Activated CD4-positive, alpha-beta T cell treated with anti-CD3 and anti-CD28 coated beads for 36 hours (primary cell): ENCODE measurements at regions not wholly inside any gene's neighbourhood (a gene's known extent, or its start where the extent isn't known, plus 50 kb on each side); places are given as distances from the start of the nearest gene placed in this dataset.

Experiments
- ATAC-seq: fragments of 200-7000 bp; cut with Tn5 transposase; one replicate; pipeline ENCODE4 v1.10.0; 2021; ENCODE audit warnings: mild to moderate bottlenecking, moderate library complexity
- CTCF ChIA-PET: fragments of 350-600 bp; sonication (Branson Sonifier 250); formaldehyde crosslinking; loops from one replicate; lab custom pipeline; 2021; ENCODE audit warnings: antibody characterized with exemption; lab: Charles Lee
- POLR2A ChIA-PET: fragments of 350-600 bp; sonication (Branson Sonifier 250); formaldehyde crosslinking; loops from one replicate; lab custom pipeline; 2021; ENCODE audit warnings: antibody characterized with exemption, inconsistent platforms; lab: Charles Lee
- DNase-seq: peaks from one replicate; pipeline ENCODE4 v3.0.0-alpha.2; 2020
- H3K27ac Mint-ChIP-seq: one replicate; pipeline ENCODE4 v1.8.0; 2021; ENCODE audit warnings: mixed read lengths
- H3K27me3 Mint-ChIP-seq: one replicate; pipeline ENCODE4 v1.8.0; 2021; ENCODE audit warnings: mixed read lengths
- H3K36me3 Mint-ChIP-seq: one replicate; pipeline ENCODE4 v1.8.0; 2021; ENCODE audit warnings: low read depth, mixed read lengths
- H3K4me1 Mint-ChIP-seq: one replicate; pipeline ENCODE4 v1.8.0; 2021; ENCODE audit warnings: mixed read lengths
- H3K4me3 Mint-ChIP-seq: one replicate; pipeline ENCODE4 v1.8.0; 2021; ENCODE audit warnings: mild to moderate bottlenecking, moderate library complexity, mixed read lengths
- H3K9me3 Mint-ChIP-seq: one replicate; pipeline ENCODE4 v1.8.0; 2021; ENCODE audit warnings: low read depth, mixed read lengths
- intact Hi-C, 2 experiments: fragments of 100-400 bp; cut with DNase I in 1 of 2; cut with micrococcal nuclease in 1 of 2; formaldehyde crosslinking; loops; one replicate each; pipeline versions ENCODE4 v1.14.2 to v1.15.1; 2022 to 2024; cut with DNase I, micrococcal nuclease

- POLR2A ChIA-PET: no interaction called here
- H3K27me3 Mint-ChIP-seq: no peaks in the 10 kb centered on the region
- H3K4me3 Mint-ChIP-seq: no peak overlapping the region
- no peaks in the 10 kb centered on the region for H3K4me1 Mint-ChIP-seq
- no peaks in the 10 kb centered on the region for H3K36me3 Mint-ChIP-seq
- CTCF ChIA-PET: interaction anchor here (1.3 to 1.5 kb wide), 2 partner anchors 347 to 740 kb away, joined by 3 to 4 read pairs; no protein-coding TSS in a partner anchor
- no peaks in the 10 kb centered on the region for H3K9me3 Mint-ChIP-seq
- ATAC-seq: no peak
- DNase-seq: peak; percentile 8
- intact Hi-C loops: loop anchor here (1.0 to 5.0 kb wide), 2 partner anchors 346 to 347 kb away; no protein-coding TSS in a partner anchor
- no peak overlapping the region for H3K27ac Mint-ChIP-seq
Observed at GRCh38 chr9:28073270-28073669, 500.0 kb upstream of the C9orf72 start.

- H3K9me3 Mint-ChIP-seq: no peaks in the 10 kb centered on the region
- ATAC-seq (no peak), DNase-seq (no peak)
- no peaks in the 10 kb centered on the region for H3K36me3 Mint-ChIP-seq
- CTCF ChIA-PET: interaction anchor here (0.8 kb wide), 1 partner anchor 54 kb away, joined by 3 read pairs; no protein-coding TSS in a partner anchor
- no peak overlapping the region for H3K4me3 Mint-ChIP-seq
- no peak overlapping the region for H3K27ac Mint-ChIP-seq
- POLR2A ChIA-PET: no interaction called here
- no peaks in the 10 kb centered on the region for H3K4me1 Mint-ChIP-seq
- intact Hi-C loops: no loop called here
- no peaks in the 10 kb centered on the region for H3K27me3 Mint-ChIP-seq
Observed at GRCh38 chr9:28079677-28080076, 506.4 kb upstream of the C9orf72 start.

GRCh38 chr9:28082671-28083070 lies 509.4 kb upstream of the C9orf72 start:
- no peaks in the 10 kb centered on the region for H3K4me1 Mint-ChIP-seq
- intact Hi-C loops: no loop called here
- DNase-seq (no peak), ATAC-seq (no peak)
- H3K4me3 Mint-ChIP-seq: no peak overlapping the region
- H3K27me3 Mint-ChIP-seq: no peaks in the 10 kb centered on the region
- POLR2A ChIA-PET: no interaction called here
- no peaks in the 10 kb centered on the region for H3K9me3 Mint-ChIP-seq
- no peaks in the 10 kb centered on the region for H3K36me3 Mint-ChIP-seq
- CTCF ChIA-PET: no interaction called here
- H3K27ac Mint-ChIP-seq: no peak overlapping the region

GRCh38 chr9:28086881-28087280 lies 513.6 kb upstream of the C9orf72 start:
- Mint-ChIP-seq H3K27ac (no peak overlapping the region), H3K27me3 (no peaks in the 10 kb centered on the region), H3K9me3 (no peaks in the 10 kb centered on the region), H3K4me3 (no peak overlapping the region), H3K4me1 (no peaks in the 10 kb centered on the region), H3K36me3 (no peaks in the 10 kb centered on the region)
- DNase-seq (no peak), ATAC-seq (no peak)
- intact Hi-C loops: no loop called here
- CTCF ChIA-PET: no interaction called here
- POLR2A ChIA-PET: no interaction called here

GRCh38 chr9:28092981-28093936 lies 520.0 kb upstream of the C9orf72 start:
- Mint-ChIP-seq H3K9me3 (peaks cover 2% of the 10 kb centered on the region), H3K4me3 (no peak overlapping the region), H3K4me1 (no peaks in the 10 kb centered on the region), H3K36me3 (no peaks in the 10 kb centered on the region), H3K27ac (no peak overlapping the region), H3K27me3 (no peaks in the 10 kb centered on the region)
- DNase-seq: no peak
- no peak for ATAC-seq
- ChIA-PET POLR2A (no interaction called here), CTCF (no interaction called here)
- intact Hi-C loops: no loop called here

GRCh38 chr9:28101509-28101908 lies 528.2 kb upstream of the C9orf72 start:
- intact Hi-C loops: no loop called here
- H3K27me3 Mint-ChIP-seq: no peaks in the 10 kb centered on the region
- peaks cover 2% of the 10 kb centered on the region for H3K9me3 Mint-ChIP-seq
- no peak for ATAC-seq
- no peak for DNase-seq
- CTCF ChIA-PET: no interaction called here
- H3K36me3 Mint-ChIP-seq: no peaks in the 10 kb centered on the region
- no peak overlapping the region for H3K27ac Mint-ChIP-seq
- no peaks in the 10 kb centered on the region for H3K4me1 Mint-ChIP-seq
- POLR2A ChIA-PET: no interaction called here
- H3K4me3 Mint-ChIP-seq: no peak overlapping the region

GRCh38 chr9:28105001-28105400 lies 531.7 kb upstream of the C9orf72 start:
- Mint-ChIP-seq H3K4me1 (no peaks in the 10 kb centered on the region), H3K9me3 (peaks cover 2% of the 10 kb centered on the region), H3K4me3 (no peak overlapping the region), H3K27me3 (no peaks in the 10 kb centered on the region), H3K36me3 (no peaks in the 10 kb centered on the region), H3K27ac (no peak overlapping the region)
- ATAC-seq (no peak), DNase-seq (no peak)
- CTCF ChIA-PET: no interaction called here
- POLR2A ChIA-PET: no interaction called here
- intact Hi-C loops: no loop called here

- Mint-ChIP-seq H3K4me1 (no peaks in the 10 kb centered on the region), H3K4me3 (no peak overlapping the region), H3K9me3 (no peaks in the 10 kb centered on the region), H3K27ac (no peak overlapping the region), H3K27me3 (no peaks in the 10 kb centered on the region), H3K36me3 (no peaks in the 10 kb centered on the region)
- no peak for ATAC-seq
- POLR2A ChIA-PET: no interaction called here
- intact Hi-C loops: no loop called here
- CTCF ChIA-PET: no interaction called here
- no peak for DNase-seq
Observed at GRCh38 chr9:28120184-28120583, 546.9 kb upstream of the C9orf72 start.

- ChIA-PET POLR2A (no interaction called here), CTCF (no interaction called here)
- intact Hi-C loops: no loop called here
- DNase-seq (no peak), ATAC-seq (no peak)
- Mint-ChIP-seq H3K4me1 (no peaks in the 10 kb centered on the region), H3K4me3 (no peak overlapping the region), H3K36me3 (no peaks in the 10 kb centered on the region), H3K27ac (no peak overlapping the region), H3K9me3 (no peaks in the 10 kb centered on the region), H3K27me3 (no peaks in the 10 kb centered on the region)
Observed at GRCh38 chr9:28120626-28121025, 547.3 kb upstream of the C9orf72 start.

GRCh38 chr9:28121366-28121765 lies 548.1 kb upstream of the C9orf72 start:
- Mint-ChIP-seq H3K36me3 (no peaks in the 10 kb centered on the region), H3K4me3 (no peak overlapping the region), H3K9me3 (no peaks in the 10 kb centered on the region), H3K4me1 (no peaks in the 10 kb centered on the region), H3K27ac (no peak overlapping the region), H3K27me3 (no peaks in the 10 kb centered on the region)
- intact Hi-C loops: no loop called here
- ATAC-seq (no peak), DNase-seq (no peak)
- POLR2A ChIA-PET: no interaction called here
- CTCF ChIA-PET: interaction anchor here (0.6 kb wide), 1 partner anchor 1286 kb away, joined by 4 read pairs; no protein-coding TSS in a partner anchor

- no peak for ATAC-seq
- intact Hi-C loops: no loop called here
- no peak for DNase-seq
- Mint-ChIP-seq H3K36me3 (no peaks in the 10 kb centered on the region), H3K4me3 (no peak overlapping the region), H3K9me3 (peaks cover 1% of the 10 kb centered on the region), H3K4me1 (no peaks in the 10 kb centered on the region), H3K27me3 (no peaks in the 10 kb centered on the region), H3K27ac (no peak overlapping the region)
- POLR2A ChIA-PET: no interaction called here
- CTCF ChIA-PET: no interaction called here
Observed at GRCh38 chr9:28124917-28125316, 551.6 kb upstream of the C9orf72 start.

- ChIA-PET CTCF (no interaction called here), POLR2A (no interaction called here)
- H3K4me1 Mint-ChIP-seq: no peaks in the 10 kb centered on the region
- H3K36me3 Mint-ChIP-seq: no peaks in the 10 kb centered on the region
- ATAC-seq (no peak), DNase-seq (no peak)
- intact Hi-C loops: no loop called here
- peaks cover 1% of the 10 kb centered on the region for H3K9me3 Mint-ChIP-seq
- H3K27me3 Mint-ChIP-seq: no peaks in the 10 kb centered on the region
- H3K27ac Mint-ChIP-seq: no peak overlapping the region
- H3K4me3 Mint-ChIP-seq: no peak overlapping the region
Observed at GRCh38 chr9:28127101-28127500, 553.8 kb upstream of the C9orf72 start.
